Stomach (tissue), 8 donors: ENCODE measurements at regions not wholly inside any gene's neighbourhood (a gene's known extent, or its start where the extent isn't known, plus 50 kb on each side); places are given as distances from the start of the nearest gene placed in this dataset.

Experiments used
- DNase-seq, 2 donors: peaks; one replicate each; pipeline versions ENCODE4 v3.0.0 to v3.0.0-alpha.2; 2013 to 2019
- H3K27ac ChIP-seq, 5 donors: fragments of 200-600 bp in 4 of 5; sonication (generic) in 4 of 5; one replicate each; pipeline ENCODE4 v1.5.1; 2013 to 2019; ENCODE audit warnings: mild to moderate bottlenecking in 1 of 5, moderate library complexity in 1 of 5
- H3K27me3 ChIP-seq, 3 donors: fragments of 200-600 bp; sonication (generic); one replicate each; pipeline ENCODE4 v1.5.1; 2017 to 2019; ENCODE audit warnings: mixed run types in 1 of 3
- H3K36me3 ChIP-seq, 4 donors: fragments of 200-600 bp; sonication (generic); 1 replicate in 3 of 4; 2 replicates in 1 of 4; pipeline ENCODE4 v1.5.1; 2016 to 2019
- H3K4me1 ChIP-seq, 4 donors: fragments of 200-600 bp; sonication (generic); one replicate each; pipeline ENCODE4 v1.5.1; 2016 to 2019
- H3K4me3 ChIP-seq, 4 donors: fragments of 200-600 bp; sonication (generic) in 3 of 4; one replicate each; pipeline ENCODE4 v1.5.1; 2016 to 2019; ENCODE audit warnings: mild to moderate bottlenecking in 1 of 4
- H3K9me3 ChIP-seq, 4 donors: fragments of 200-600 bp; sonication (generic); one replicate each; pipeline ENCODE4 v1.5.1; 2016 to 2019
- EP300 ChIP-seq: sonication (generic); formaldehyde crosslinking; IDR thresholded peaks from one replicate; pipeline ENCODE4 v1.6.1; 2017; ENCODE audit warnings: antibody characterized with exemption
- POLR2A ChIP-seq, 4 donors: fragments of 450-650 bp; IDR thresholded peaks; one replicate each; pipeline ENCODE4 v1.6.1; 2016; ENCODE audit warnings: antibody characterized with exemption in 4 of 4, control low read depth in 2 of 4, mild to moderate bottlenecking in 1 of 4, moderate library complexity in 1 of 4
- POLR2AphosphoS5 ChIP-seq, 3 donors: sonication (generic); formaldehyde crosslinking; IDR thresholded peaks; one replicate each; pipeline ENCODE4 v1.6.1; 2016; ENCODE audit warnings: antibody characterized with exemption in 3 of 3
- WGBS, 5 donors: extraction: QIAGEN DNeasy Blood & Tissue Kit in 3 of 5; methylation state at CpG; one replicate each; pipeline versions ENCODE4 v1.1.5 to v1.1.7; 2013 to 2018; 5-methylcytosine and 5-hydroxymethylcytosine counted together
- intact Hi-C: fragments of 100-400 bp; cut with DNase I; formaldehyde crosslinking; loops from one replicate; pipeline ENCODE4 v1.15.1; 2023; ENCODE audit warnings: low total_unique reads
- TF ChIP-seq, protein P1 (sequence below), 7 experiments: fragments of 450-650 bp in 4 of 7; fragments of 200-600 bp in 3 of 7; sonication (generic) in 3 of 7; IDR thresholded peaks; one replicate each; pipeline ENCODE4 v1.5.1; 2016 to 2019; ENCODE audit warnings: antibody characterized with exemption in 7 of 7, control low read depth in 2 of 7, mild to moderate bottlenecking in 1 of 7
- donor health status: healthy with polysubstance abuse.
- donor health status: Bipolar disorder and iron deficiency.
- donor health status: healthy.

DNA sequence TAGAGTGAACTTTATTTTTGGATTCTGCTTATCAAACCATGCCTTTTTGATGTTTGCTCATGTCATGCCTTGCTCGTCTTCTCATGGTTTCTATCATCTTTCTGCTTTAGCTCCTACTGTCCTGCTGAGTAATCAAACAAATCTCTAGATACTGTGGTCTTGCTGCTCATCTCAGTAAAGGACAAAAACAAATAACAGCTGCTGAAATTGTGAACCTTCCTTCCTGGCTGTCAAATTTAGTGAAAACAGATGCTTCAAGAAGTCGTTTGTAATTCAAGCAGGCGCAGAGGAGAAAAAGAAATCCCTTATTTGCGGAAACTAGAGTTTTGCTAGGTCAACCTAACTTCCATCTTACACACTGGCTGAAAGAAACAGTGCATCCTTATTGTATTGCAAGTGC, 616.1 kb upstream of the ALCAM start:
- TF ChIP-seq POLR2AphosphoS5 (IDR thresholded peaks at IDR 0.05) (no peak), POLR2A (IDR thresholded peaks at IDR 0.05) (no peak), EP300 (no peak)
- TF ChIP-seq, protein P1, sequence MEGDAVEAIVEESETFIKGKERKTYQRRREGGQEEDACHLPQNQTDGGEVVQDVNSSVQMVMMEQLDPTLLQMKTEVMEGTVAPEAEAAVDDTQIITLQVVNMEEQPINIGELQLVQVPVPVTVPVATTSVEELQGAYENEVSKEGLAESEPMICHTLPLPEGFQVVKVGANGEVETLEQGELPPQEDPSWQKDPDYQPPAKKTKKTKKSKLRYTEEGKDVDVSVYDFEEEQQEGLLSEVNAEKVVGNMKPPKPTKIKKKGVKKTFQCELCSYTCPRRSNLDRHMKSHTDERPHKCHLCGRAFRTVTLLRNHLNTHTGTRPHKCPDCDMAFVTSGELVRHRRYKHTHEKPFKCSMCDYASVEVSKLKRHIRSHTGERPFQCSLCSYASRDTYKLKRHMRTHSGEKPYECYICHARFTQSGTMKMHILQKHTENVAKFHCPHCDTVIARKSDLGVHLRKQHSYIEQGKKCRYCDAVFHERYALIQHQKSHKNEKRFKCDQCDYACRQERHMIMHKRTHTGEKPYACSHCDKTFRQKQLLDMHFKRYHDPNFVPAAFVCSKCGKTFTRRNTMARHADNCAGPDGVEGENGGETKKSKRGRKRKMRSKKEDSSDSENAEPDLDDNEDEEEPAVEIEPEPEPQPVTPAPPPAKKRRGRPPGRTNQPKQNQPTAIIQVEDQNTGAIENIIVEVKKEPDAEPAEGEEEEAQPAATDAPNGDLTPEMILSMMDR (IDR thresholded peaks at IDR 0.05), result no peak
- Histone ChIP-seq H3K27ac (no peak overlapping the region), H3K27me3 (no peaks in the 10 kb centered on the region), H3K4me3 (no peak overlapping the region), H3K36me3 (no peaks in the 10 kb centered on the region), H3K4me1 (no peaks in the 10 kb centered on the region), H3K9me3 (no peaks in the 10 kb centered on the region)
- DNase-seq, result peak in 1 of 2 donors; percentile 24
- intact Hi-C loops, result no loop called here
- WGBS, 5 donors, result 27 to 59% (median 54%) methylated on average over 4 of the region's 4 CpGs

DNA sequence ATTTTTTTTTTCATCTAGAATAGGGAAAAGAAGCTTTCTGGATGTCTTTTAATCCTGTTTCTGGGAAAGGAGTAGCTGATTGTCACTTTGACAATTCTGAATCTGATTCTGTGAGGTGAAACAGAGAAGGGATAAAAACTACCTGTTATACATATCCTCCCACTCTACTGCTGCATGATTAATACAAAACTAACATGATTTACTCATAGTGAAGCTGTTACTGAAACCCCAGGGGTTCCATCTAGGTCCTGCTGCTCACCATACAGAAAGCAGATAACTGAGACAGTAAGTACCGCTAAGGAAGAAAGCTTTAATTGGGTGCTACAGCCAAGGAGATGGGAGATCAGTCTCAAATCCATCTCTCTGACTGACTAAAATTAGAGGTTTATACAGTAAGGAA, 610.9 kb upstream of the ALCAM start:
- H3K4me3 ChIP-seq, result no peak overlapping the region
- 93 to 100% (median 100%) methylated on average over 1 of the region's 1 CpG for WGBS, 5 donors
- no peaks in the 10 kb centered on the region for H3K36me3 ChIP-seq
- DNase-seq, result no peak
- H3K27me3 ChIP-seq, result no peaks in the 10 kb centered on the region
- TF ChIP-seq, protein P1 (IDR thresholded peaks at IDR 0.05), result no peak
- TF ChIP-seq POLR2A (IDR thresholded peaks at IDR 0.05) (no peak), POLR2AphosphoS5 (IDR thresholded peaks at IDR 0.05) (no peak), EP300 (no peak)
- H3K9me3 ChIP-seq, result no peaks in the 10 kb centered on the region
- H3K4me1 ChIP-seq, result no peaks in the 10 kb centered on the region
- no peak overlapping the region for H3K27ac ChIP-seq
- intact Hi-C loops, result no loop called here

DNA sequence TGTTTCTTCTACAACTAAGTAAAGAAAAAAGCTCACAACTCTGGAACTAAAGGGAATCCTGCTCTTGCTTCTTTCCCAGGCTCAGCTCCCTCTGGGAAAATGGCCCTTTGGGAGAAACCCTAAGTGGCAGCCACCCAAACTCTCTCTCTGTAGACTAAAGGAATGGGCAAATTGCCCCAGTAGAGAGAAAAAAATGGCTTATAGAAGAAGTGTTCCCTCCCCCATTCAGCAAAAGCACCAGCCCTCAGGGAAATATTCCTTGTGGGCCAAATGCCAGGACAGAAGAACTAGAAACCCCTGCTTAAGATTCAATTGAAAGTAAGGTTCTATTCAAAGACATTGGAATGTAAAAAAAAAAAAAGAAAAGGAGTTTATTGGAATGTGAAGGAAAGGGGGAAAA, 603.7 kb upstream of the ALCAM start:
- Histone ChIP-seq H3K27me3 (no peaks in the 10 kb centered on the region), H3K9me3 (no peaks in the 10 kb centered on the region), H3K27ac (no peak overlapping the region), H3K4me3 (no peak overlapping the region), H3K4me1 (peaks cover 0 to 7% (median 0%) of the 10 kb centered on the region in 4 donors), H3K36me3 (no peaks in the 10 kb centered on the region)
- intact Hi-C loops, result no loop called here
- DNase-seq, result peak in 1 of 2 donors; percentile 40
- TF ChIP-seq EP300, result no peak
- no peak for TF ChIP-seq POLR2A (IDR thresholded peaks at IDR 0.05)
- TF ChIP-seq, protein P1 (IDR thresholded peaks at IDR 0.05), result no peak

DNA sequence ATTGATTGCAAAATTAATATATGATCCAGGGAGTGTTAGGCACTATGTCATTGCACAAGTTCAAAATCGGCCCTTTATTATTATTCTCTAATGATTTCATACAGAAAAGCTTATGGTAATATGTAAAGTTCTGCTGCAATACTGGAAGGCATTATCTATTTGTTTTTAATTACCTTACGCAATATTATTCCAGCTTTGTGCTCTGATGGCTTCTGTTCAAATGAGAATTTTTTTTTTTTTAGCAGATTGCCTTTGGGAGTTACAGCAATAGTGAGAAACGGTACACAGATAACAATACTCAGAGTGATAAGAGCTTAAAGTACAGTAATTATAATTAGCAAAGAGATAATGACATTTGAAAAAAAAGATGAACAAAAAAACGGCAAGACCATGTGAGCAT, 602.2 kb upstream of the ALCAM start:
- no peaks in the 10 kb centered on the region for H3K27me3 ChIP-seq
- no peak overlapping the region for H3K4me3 ChIP-seq
- H3K9me3 ChIP-seq, result no peaks in the 10 kb centered on the region
- H3K27ac ChIP-seq, result no peak overlapping the region
- intact Hi-C loops, result no loop called here
- DNase-seq, result no peak
- WGBS, 5 donors, result 56 to 63% (median 62%) methylated on average over 4 of the region's 4 CpGs
- no peak for TF ChIP-seq EP300
- no peak for TF ChIP-seq POLR2A (IDR thresholded peaks at IDR 0.05)
- TF ChIP-seq, protein P1 (IDR thresholded peaks at IDR 0.05), result no peak
- TF ChIP-seq POLR2AphosphoS5 (IDR thresholded peaks at IDR 0.05), result no peak
- no peaks in the 10 kb centered on the region for H3K36me3 ChIP-seq
- peaks cover 0 to 7% (median 0%) of the 10 kb centered on the region in 4 donors for H3K4me1 ChIP-seq
